PFSK-1 (cell line): ENCODE measurements at regions not wholly inside any gene's neighbourhood (a gene's known extent, or its start where the extent isn't known, plus 50 kb on each side); places are given as distances from the start of the nearest gene placed in this dataset.

Experiments used
- FOXP2 ChIP-seq: optimal IDR thresholded peaks from 2 replicates; pipeline ENCODE3; 2011; ENCODE audit warnings: borderline replicate concordance, control low read depth, inconsistent platforms; ENCODE audit not compliant: insufficient read depth; ENCODE audit errors: extremely low read length, extremely low read depth
- POLR2AphosphoS5 ChIP-seq: IDR thresholded peaks from 2 replicates; pipeline ENCODE4 v1.6.1; 2012; ENCODE audit warnings: low read depth, mild to moderate bottlenecking, control low read depth, low read length, moderate library complexity
- REST ChIP-seq, 2 experiments: IDR thresholded peaks; 2 replicates each; pipeline versions ENCODE4 v1.6.1 to v1.8.0; 2011 to 2012; ENCODE audit warnings: low read depth in 2 of 2, low read length in 2 of 2, control low read depth in 1 of 2, inconsistent platforms in 1 of 2, mild to moderate bottlenecking in 1 of 2, moderate library complexity in 1 of 2; ENCODE audit not compliant: insufficient read depth in 1 of 2
- SIN3A ChIP-seq: IDR thresholded peaks from 2 replicates; pipeline ENCODE4 v1.6.1; 2012; ENCODE audit warnings: mild to moderate bottlenecking, low read length, moderate library complexity, borderline replicate concordance; ENCODE audit not compliant: insufficient read depth
- TAF1 ChIP-seq: IDR thresholded peaks from 2 replicates; pipeline ENCODE4 v1.6.1; 2012; ENCODE audit warnings: low read length, control low read depth, borderline replicate concordance; ENCODE audit not compliant: insufficient read depth

GRCh38 chr10:105579112-105579511, 938.0 kb downstream of the SORCS3 start:
- TF ChIP-seq SIN3A (no peak), TAF1 (no peak), REST (IDR thresholded peaks at IDR 0.05; ENCODE audit: insufficient read depth in 1 of 2, low read depth in 2 of 2, low read length in 2 of 2) (no peak), POLR2AphosphoS5 (no peak), FOXP2 (no peak)

GRCh38 chr10:105577865-105578607, 936.9 kb downstream of the SORCS3 start:
- TF ChIP-seq SIN3A (no peak), POLR2AphosphoS5 (no peak), REST (IDR thresholded peaks at IDR 0.05; ENCODE audit: insufficient read depth in 1 of 2, low read depth in 2 of 2, low read length in 2 of 2) (no peak), FOXP2 (no peak), TAF1 (no peak)

GRCh38 chr10:105559333-105560097, 918.4 kb downstream of the SORCS3 start:
- TF ChIP-seq TAF1 (no peak), SIN3A (no peak), REST (IDR thresholded peaks at IDR 0.05; ENCODE audit: insufficient read depth in 1 of 2, low read depth in 2 of 2, low read length in 2 of 2) (no peak), POLR2AphosphoS5 (no peak), FOXP2 (no peak)

GRCh38 chr10:105549731-105550130, 908.6 kb downstream of the SORCS3 start:
- TF ChIP-seq TAF1: no peak
- no peak for TF ChIP-seq POLR2AphosphoS5
- no peak for TF ChIP-seq FOXP2
- TF ChIP-seq REST (IDR thresholded peaks at IDR 0.05; ENCODE audit: insufficient read depth in 1 of 2, low read depth in 2 of 2, low read length in 2 of 2): no peak
- no peak for TF ChIP-seq SIN3A
